ENCODE measurements at regions not wholly inside any gene's neighbourhood (a gene's known extent, or its start where the extent isn't known, plus 50 kb on each side); places are given as distances from the start of the nearest gene placed in this dataset.

GRCh38 chr4:18976884-18977283 is 955.3 kb upstream of the LCORL start:
- TF ChIP-seq CTCF (conservative IDR thresholded peaks at IDR 0.05; ENCODE audit: control insufficient read depth, insufficient read depth, low read depth, low read length): no peak
- H3K4me3 ChIP-seq (ENCODE audit: control insufficient read depth, low read depth, low read length): no peak overlapping the region
- DNase-seq (ENCODE audit: low read depth): no peak

- no peak for TF ChIP-seq CTCF (conservative IDR thresholded peaks at IDR 0.05; ENCODE audit: control insufficient read depth, insufficient read depth, low read depth, low read length)
- no peak for DNase-seq (ENCODE audit: low read depth)
- no peak overlapping the region for H3K4me3 ChIP-seq (ENCODE audit: control insufficient read depth, low read depth, low read length)
These were observed 954.6 kb upstream of the LCORL start for GRCh38 chr4:18975916-18976808.

- no peak overlapping the region for H3K4me3 ChIP-seq (ENCODE audit: control insufficient read depth, low read depth, low read length)
- TF ChIP-seq CTCF (conservative IDR thresholded peaks at IDR 0.05; ENCODE audit: control insufficient read depth, insufficient read depth, low read depth, low read length): no peak
- DNase-seq (ENCODE audit: low read depth): no peak
These were observed 951.7 kb upstream of the LCORL start for GRCh38 chr4:18973296-18973695.

- H3K4me3 ChIP-seq (ENCODE audit: control insufficient read depth, low read depth, low read length): no peak overlapping the region
- no peak for DNase-seq (ENCODE audit: low read depth)
These were observed 940.3 kb upstream of the LCORL start for GRCh38 chr4:18961879-18962278.

GRCh38 chr4:18961266-18961665 is 939.7 kb upstream of the LCORL start:
- no peak for TF ChIP-seq CTCF (conservative IDR thresholded peaks at IDR 0.05; ENCODE audit: control insufficient read depth, insufficient read depth, low read depth, low read length)
- H3K4me3 ChIP-seq (ENCODE audit: control insufficient read depth, low read depth, low read length): no peak overlapping the region
- no peak for DNase-seq (ENCODE audit: low read depth)

More at GRCh38 chr4:18961879-18962278, 940.3 kb upstream of the LCORL start:
- no peak for TF ChIP-seq CTCF (conservative IDR thresholded peaks at IDR 0.05; ENCODE audit: control insufficient read depth, insufficient read depth, low read depth, low read length)

GRCh38 chr4:18957716-18958115 is 936.2 kb upstream of the LCORL start:
- no peak for DNase-seq (ENCODE audit: low read depth)

More at GRCh38 chr4:18957716-18958115, 936.2 kb upstream of the LCORL start:
- no peak for TF ChIP-seq CTCF (conservative IDR thresholded peaks at IDR 0.05; ENCODE audit: control insufficient read depth, insufficient read depth, low read depth, low read length)
- no peak overlapping the region for H3K4me3 ChIP-seq (ENCODE audit: control insufficient read depth, low read depth, low read length)
